WTC11 (cell line): ENCODE measurements at regions not wholly inside any gene's neighbourhood (a gene's known extent, or its start where the extent isn't known, plus 50 kb on each side); places are given as distances from the start of the nearest gene placed in this dataset.

ENCODE experiments used
- TEAD4 ChIP-seq: sonication (generic); formaldehyde crosslinking; IDR thresholded peaks from 2 replicates; pipeline ENCODE4 v1.8.0; 2022; ENCODE audit warnings: mild to moderate bottlenecking, missing genetic modification reagents
- ZNF423 ChIP-seq: fragments of 250-450 bp; sonication (Bioruptor Pico); IDR thresholded peaks from 2 replicates; pipeline ENCODE4 v2.1.2; 2022; ENCODE audit warnings: mild to moderate bottlenecking, moderate library complexity
- TF ChIP-seq, protein P1 (sequence below): sonication (generic); formaldehyde crosslinking; IDR thresholded peaks from 2 replicates; pipeline ENCODE4 v1.8.0; 2023; ENCODE audit warnings: missing genetic modification reagents
- TF ChIP-seq, protein P2 (sequence below): fragments of 200-600 bp; IDR thresholded peaks from 2 replicates; pipeline ENCODE4 v1.8.0; 2022; ENCODE audit warnings: antibody characterized with exemption
- TF ChIP-seq, protein P3 (sequence below): sonication (generic); formaldehyde crosslinking; IDR thresholded peaks from 2 replicates; pipeline ENCODE4 v1.8.0; 2022; ENCODE audit warnings: mild to moderate bottlenecking, missing genetic modification reagents
- TF ChIP-seq, protein P4 (sequence below): fragments of 250-450 bp; sonication (Bioruptor Pico); conservative IDR thresholded peaks from 2 replicates; pipeline ENCODE4 v1.9.0; 2021; ENCODE audit warnings: mild to moderate bottlenecking

DNA sequence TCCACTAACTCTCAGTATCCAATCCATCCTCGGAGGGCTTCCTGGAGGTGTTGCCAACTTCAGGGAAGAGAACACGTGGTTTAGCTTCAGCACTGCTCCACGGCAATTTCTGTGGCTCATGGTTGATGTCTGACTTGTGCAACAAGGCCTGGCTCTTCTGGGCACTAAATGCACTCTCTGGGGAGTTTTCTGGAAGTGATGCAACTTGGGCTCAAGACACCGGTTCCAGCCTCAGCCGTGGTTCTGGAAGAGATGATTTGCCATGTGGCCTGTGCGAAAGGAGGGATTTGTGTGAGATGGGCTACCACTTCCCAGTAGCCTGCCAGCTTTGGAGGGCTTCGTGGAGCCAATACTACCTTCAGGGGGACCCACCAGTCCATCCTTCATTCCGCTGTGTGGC is 118.6 kb upstream of the RTL1 start:
- TF ChIP-seq, protein P1, sequence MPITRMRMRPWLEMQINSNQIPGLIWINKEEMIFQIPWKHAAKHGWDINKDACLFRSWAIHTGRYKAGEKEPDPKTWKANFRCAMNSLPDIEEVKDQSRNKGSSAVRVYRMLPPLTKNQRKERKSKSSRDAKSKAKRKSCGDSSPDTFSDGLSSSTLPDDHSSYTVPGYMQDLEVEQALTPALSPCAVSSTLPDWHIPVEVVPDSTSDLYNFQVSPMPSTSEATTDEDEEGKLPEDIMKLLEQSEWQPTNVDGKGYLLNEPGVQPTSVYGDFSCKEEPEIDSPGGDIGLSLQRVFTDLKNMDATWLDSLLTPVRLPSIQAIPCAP (CRISPR knock-in tag) = no peak
- TF ChIP-seq, protein P2, sequence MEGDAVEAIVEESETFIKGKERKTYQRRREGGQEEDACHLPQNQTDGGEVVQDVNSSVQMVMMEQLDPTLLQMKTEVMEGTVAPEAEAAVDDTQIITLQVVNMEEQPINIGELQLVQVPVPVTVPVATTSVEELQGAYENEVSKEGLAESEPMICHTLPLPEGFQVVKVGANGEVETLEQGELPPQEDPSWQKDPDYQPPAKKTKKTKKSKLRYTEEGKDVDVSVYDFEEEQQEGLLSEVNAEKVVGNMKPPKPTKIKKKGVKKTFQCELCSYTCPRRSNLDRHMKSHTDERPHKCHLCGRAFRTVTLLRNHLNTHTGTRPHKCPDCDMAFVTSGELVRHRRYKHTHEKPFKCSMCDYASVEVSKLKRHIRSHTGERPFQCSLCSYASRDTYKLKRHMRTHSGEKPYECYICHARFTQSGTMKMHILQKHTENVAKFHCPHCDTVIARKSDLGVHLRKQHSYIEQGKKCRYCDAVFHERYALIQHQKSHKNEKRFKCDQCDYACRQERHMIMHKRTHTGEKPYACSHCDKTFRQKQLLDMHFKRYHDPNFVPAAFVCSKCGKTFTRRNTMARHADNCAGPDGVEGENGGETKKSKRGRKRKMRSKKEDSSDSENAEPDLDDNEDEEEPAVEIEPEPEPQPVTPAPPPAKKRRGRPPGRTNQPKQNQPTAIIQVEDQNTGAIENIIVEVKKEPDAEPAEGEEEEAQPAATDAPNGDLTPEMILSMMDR = no peak
- TF ChIP-seq, protein P3, sequence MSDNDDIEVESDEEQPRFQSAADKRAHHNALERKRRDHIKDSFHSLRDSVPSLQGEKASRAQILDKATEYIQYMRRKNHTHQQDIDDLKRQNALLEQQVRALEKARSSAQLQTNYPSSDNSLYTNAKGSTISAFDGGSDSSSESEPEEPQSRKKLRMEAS (CRISPR knock-in tag) = no peak
- TF ChIP-seq, protein P4, sequence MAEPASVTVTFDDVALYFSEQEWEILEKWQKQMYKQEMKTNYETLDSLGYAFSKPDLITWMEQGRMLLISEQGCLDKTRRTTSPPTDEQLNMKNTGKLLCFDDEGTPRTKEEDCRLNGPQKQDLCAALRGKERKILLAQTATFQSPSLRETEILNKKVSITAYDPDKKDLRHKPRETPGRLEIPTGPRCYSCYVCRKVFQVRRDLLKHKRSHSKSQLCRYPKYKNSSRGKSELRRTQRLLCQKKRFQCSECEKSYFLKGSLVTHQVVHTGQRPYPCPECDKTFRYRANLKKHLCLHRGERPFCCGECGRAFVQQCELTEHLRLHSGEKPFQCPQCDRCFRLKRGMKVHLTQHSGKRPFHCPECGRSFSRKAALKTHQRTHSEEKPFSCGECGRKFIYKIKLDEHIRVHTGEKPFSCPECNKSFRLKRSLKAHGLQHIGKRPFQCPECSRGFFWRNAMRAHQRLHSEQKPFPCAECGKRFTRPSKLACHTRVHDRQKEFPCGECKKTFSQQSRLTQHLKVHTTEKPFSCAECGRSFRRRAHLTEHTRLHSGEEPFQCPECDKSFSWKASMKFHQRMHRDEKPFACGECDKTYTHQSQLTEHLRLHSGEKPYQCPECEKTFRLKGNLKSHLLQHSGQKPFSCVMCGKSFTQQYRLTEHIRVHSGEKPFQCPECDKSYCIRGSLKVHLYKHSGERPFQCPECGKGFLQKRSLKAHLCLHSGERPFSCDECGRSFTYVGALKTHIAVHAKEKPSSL = no peak
- TF ChIP-seq TEAD4 (CRISPR knock-in tag) = no peak
- no peak for TF ChIP-seq ZNF423 (CRISPR knock-in tag)
